ENCODE measurements at regions not wholly inside any gene's neighbourhood (a gene's known extent, or its start where the extent isn't known, plus 50 kb on each side); places are given as distances from the start of the nearest gene placed in this dataset.

DNA sequence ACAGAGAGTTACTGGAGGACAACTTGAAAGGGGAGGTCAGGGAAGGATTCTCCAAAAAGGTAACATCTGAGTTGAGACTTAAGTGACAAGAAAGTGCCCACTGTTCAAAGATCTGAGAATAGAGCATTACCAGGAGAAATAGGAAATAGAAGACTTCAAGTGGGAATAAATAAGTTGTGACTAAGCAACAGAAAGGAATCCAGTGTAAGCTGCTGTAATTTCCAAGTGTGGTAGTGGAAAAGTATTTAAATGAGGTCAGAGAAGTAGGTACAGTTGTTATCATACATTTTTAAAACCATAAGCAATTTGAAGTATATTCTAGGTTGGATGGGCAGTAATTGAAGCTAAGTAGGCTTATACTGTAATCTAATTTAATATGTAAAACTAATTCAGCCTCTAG, 211.9 kb downstream of the FBXO8 start:
- no peaks in the 10 kb centered on the region for H3K79me1 ChIP-seq (replicated peaks; ENCODE audit: low read length, poor library complexity, severe bottlenecking)
- H3K14ac ChIP-seq (ENCODE audit: low read length in 2 of 2): no peak overlapping the region
- H4K8ac ChIP-seq (ENCODE audit: low read length): no peak overlapping the region
- H2AFZ ChIP-seq (ENCODE audit: low read depth, low read length): no peak overlapping the region
- H4K91ac ChIP-seq (ENCODE audit: low read length): no peak overlapping the region
- peak; percentile 71 for DNase-seq
- no peak overlapping the region for H2AK5ac ChIP-seq (ENCODE audit: low read length, severe bottlenecking)
- H3K27ac ChIP-seq (ENCODE audit: low read length, poor library complexity, severe bottlenecking): no peak overlapping the region
- H3K36me3 ChIP-seq (ENCODE audit: control insufficient read depth in 1 of 2, insufficient read depth in 2 of 2, low read depth in 1 of 2, low read length in 2 of 2): no peaks in the 10 kb centered on the region
- H3K4me3 ChIP-seq (ENCODE audit: insufficient read depth in 1 of 2, low read depth in 1 of 2, low read length in 2 of 2): no peak overlapping the region
- H2BK120ac ChIP-seq (ENCODE audit: low read depth, low read length): no peak overlapping the region
- no peaks in the 10 kb centered on the region for H3K27me3 ChIP-seq (ENCODE audit: control insufficient read depth in 1 of 2, insufficient read depth in 1 of 2, low read length in 2 of 2)
- peaks cover 9% of the 10 kb centered on the region for H3K9me3 ChIP-seq (ENCODE audit: control insufficient read depth, low read length)
- no peak overlapping the region for H3K18ac ChIP-seq (ENCODE audit: low read depth in 1 of 2, low read length in 2 of 2)
- peak overlapping the region in 1 of 2 experiments; percentile 49 for H3K4ac ChIP-seq (ENCODE audit: low read depth in 1 of 2, low read length in 2 of 2)
- H2BK15ac ChIP-seq (ENCODE audit: low read depth, poor library complexity, severe bottlenecking): peak overlapping the region; percentile 74
- H3K4me1 ChIP-seq (ENCODE audit: control insufficient read depth, insufficient read depth, low read depth, low read length): no peaks in the 10 kb centered on the region
- no peak overlapping the region for H2BK12ac ChIP-seq (ENCODE audit: low read length in 2 of 2)
- H3K4me2 ChIP-seq (ENCODE audit: low read length, poor library complexity, severe bottlenecking): no peak overlapping the region
- no peak overlapping the region for H2BK5ac ChIP-seq (ENCODE audit: low read depth, low read length, poor library complexity, severe bottlenecking)
- H3K9ac ChIP-seq (ENCODE audit: low read length): no peak overlapping the region
- no peak overlapping the region for H3K23ac ChIP-seq (ENCODE audit: low read length in 2 of 2)

DNA sequence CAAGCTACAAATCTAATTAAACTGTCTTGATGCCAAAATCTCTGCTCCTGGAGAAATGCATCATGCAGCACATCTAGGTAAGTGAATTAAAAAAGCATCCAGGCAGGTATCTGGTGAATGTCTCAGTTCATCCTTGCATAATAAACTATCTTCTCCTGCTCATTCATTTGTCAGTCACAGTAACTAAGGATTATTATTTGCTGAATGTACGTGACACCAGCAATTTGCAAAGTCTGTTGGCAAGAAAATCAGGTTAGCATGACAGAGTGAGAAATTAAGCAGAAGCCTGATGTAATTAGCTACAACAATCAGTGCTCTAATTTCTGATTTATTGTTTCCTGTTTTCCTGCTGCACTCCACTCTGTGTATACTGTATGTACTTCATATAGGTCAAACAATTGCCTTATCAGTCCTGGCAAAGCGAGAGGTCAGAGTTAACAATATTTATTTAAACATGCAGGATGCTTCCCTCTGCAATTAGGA, 213.6 kb downstream of the FBXO8 start:
- no peaks in the 10 kb centered on the region for H3K4me1 ChIP-seq (ENCODE audit: control insufficient read depth, insufficient read depth, low read depth, low read length)
- no peak overlapping the region for H3K4me3 ChIP-seq (ENCODE audit: insufficient read depth in 1 of 2, low read depth in 1 of 2, low read length in 2 of 2)
- H3K23ac ChIP-seq (ENCODE audit: low read length in 2 of 2): no peak overlapping the region
- peaks cover 9% of the 10 kb centered on the region for H3K9me3 ChIP-seq (ENCODE audit: control insufficient read depth, low read length)
- H3K9ac ChIP-seq (ENCODE audit: low read length): no peak overlapping the region
- no peaks in the 10 kb centered on the region for H3K79me1 ChIP-seq (replicated peaks; ENCODE audit: low read length, poor library complexity, severe bottlenecking)
- no peaks in the 10 kb centered on the region for H3K36me3 ChIP-seq (ENCODE audit: control insufficient read depth in 1 of 2, insufficient read depth in 2 of 2, low read depth in 1 of 2, low read length in 2 of 2)
- no peak overlapping the region for H3K14ac ChIP-seq (ENCODE audit: low read length in 2 of 2)
- no peak overlapping the region for H2AFZ ChIP-seq (ENCODE audit: low read depth, low read length)
- no peak overlapping the region for H3K27ac ChIP-seq (ENCODE audit: low read length, poor library complexity, severe bottlenecking)
- no peak overlapping the region for H3K4me2 ChIP-seq (ENCODE audit: low read length, poor library complexity, severe bottlenecking)
- peak; percentile 61 for DNase-seq
- no peak overlapping the region for H2BK5ac ChIP-seq (ENCODE audit: low read depth, low read length, poor library complexity, severe bottlenecking)
- H2BK15ac ChIP-seq (ENCODE audit: low read depth, poor library complexity, severe bottlenecking): no peak overlapping the region
- no peak overlapping the region for H4K91ac ChIP-seq (ENCODE audit: low read length)
- no peak overlapping the region for H2BK120ac ChIP-seq (ENCODE audit: low read depth, low read length)
- no peak overlapping the region for H3K4ac ChIP-seq (ENCODE audit: low read depth in 1 of 2, low read length in 2 of 2)
- H3K27me3 ChIP-seq (ENCODE audit: control insufficient read depth in 1 of 2, insufficient read depth in 1 of 2, low read length in 2 of 2): no peaks in the 10 kb centered on the region
- WGBS: 13% methylated on average over 1 of the region's 2 CpGs
- no peak overlapping the region for H4K8ac ChIP-seq (ENCODE audit: low read length)
- H2BK12ac ChIP-seq (ENCODE audit: low read length in 2 of 2): no peak overlapping the region
- H3K18ac ChIP-seq (ENCODE audit: low read depth in 1 of 2, low read length in 2 of 2): no peak overlapping the region
- H2AK5ac ChIP-seq (ENCODE audit: low read length, severe bottlenecking): no peak overlapping the region

GRCh38 chr4:174066611-174067205, 216.8 kb downstream of the FBXO8 start:
- no peak overlapping the region for H3K14ac ChIP-seq (ENCODE audit: low read length in 2 of 2)
- H2AK5ac ChIP-seq (ENCODE audit: low read length, severe bottlenecking): no peak overlapping the region
- no peaks in the 10 kb centered on the region for H3K36me3 ChIP-seq (ENCODE audit: control insufficient read depth in 1 of 2, insufficient read depth in 2 of 2, low read depth in 1 of 2, low read length in 2 of 2)
- H3K4ac ChIP-seq (ENCODE audit: low read depth in 1 of 2, low read length in 2 of 2): peak overlapping the region in 1 of 2 experiments; percentile 49
- H2BK5ac ChIP-seq (ENCODE audit: low read depth, low read length, poor library complexity, severe bottlenecking): no peak overlapping the region
- no peaks in the 10 kb centered on the region for H3K27me3 ChIP-seq (ENCODE audit: control insufficient read depth in 1 of 2, insufficient read depth in 1 of 2, low read length in 2 of 2)
- peak overlapping the region in 1 of 2 experiments; percentile 74 for H3K18ac ChIP-seq (ENCODE audit: low read depth in 1 of 2, low read length in 2 of 2)
- no peak overlapping the region for H3K4me2 ChIP-seq (ENCODE audit: low read length, poor library complexity, severe bottlenecking)
- no peak overlapping the region for H3K27ac ChIP-seq (ENCODE audit: low read length, poor library complexity, severe bottlenecking)
- no peak overlapping the region for H2BK120ac ChIP-seq (ENCODE audit: low read depth, low read length)
- H3K4me1 ChIP-seq (ENCODE audit: control insufficient read depth, insufficient read depth, low read depth, low read length): no peaks in the 10 kb centered on the region
- peak overlapping the region in 1 of 2 experiments; percentile 9 for H2BK12ac ChIP-seq (ENCODE audit: low read length in 2 of 2)
- H3K9ac ChIP-seq (ENCODE audit: low read length): no peak overlapping the region
- no peaks in the 10 kb centered on the region for H3K9me3 ChIP-seq (ENCODE audit: control insufficient read depth, low read length)
- H4K91ac ChIP-seq (ENCODE audit: low read length): no peak overlapping the region
- no peaks in the 10 kb centered on the region for H3K79me1 ChIP-seq (replicated peaks; ENCODE audit: low read length, poor library complexity, severe bottlenecking)
- 86% methylated on average over 3 of the region's 3 CpGs for WGBS
- no peak overlapping the region for H2AFZ ChIP-seq (ENCODE audit: low read depth, low read length)
- H3K23ac ChIP-seq (ENCODE audit: low read length in 2 of 2): no peak overlapping the region
- no peak overlapping the region for H2BK15ac ChIP-seq (ENCODE audit: low read depth, poor library complexity, severe bottlenecking)
- no peak overlapping the region for H4K8ac ChIP-seq (ENCODE audit: low read length)
- H3K4me3 ChIP-seq (ENCODE audit: insufficient read depth in 1 of 2, low read depth in 1 of 2, low read length in 2 of 2): no peak overlapping the region
- no peak for DNase-seq

DNA sequence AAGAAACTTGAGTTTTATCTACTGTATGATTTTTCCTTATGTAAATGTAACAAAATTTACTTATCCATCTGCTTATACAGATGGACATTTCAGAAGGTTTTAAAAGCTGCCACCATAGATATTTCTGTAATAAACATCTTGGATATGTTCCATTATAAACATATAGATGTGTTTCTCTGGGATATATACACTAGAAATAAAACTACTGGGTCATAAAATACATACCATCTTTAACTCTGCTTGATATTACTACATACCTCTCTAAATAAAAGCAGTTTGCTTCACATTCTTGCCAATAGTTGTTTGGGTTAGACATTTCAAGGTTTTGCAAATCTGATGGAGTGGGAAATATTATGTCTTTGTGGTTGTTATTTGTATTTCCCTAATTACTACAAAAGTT, 220.6 kb downstream of the FBXO8 start:
- Histone ChIP-seq H3K4ac (ENCODE audit: low read depth in 1 of 2, low read length in 2 of 2) (no peak overlapping the region), H3K4me2 (ENCODE audit: low read length, poor library complexity, severe bottlenecking) (no peak overlapping the region), H3K79me1 (replicated peaks; ENCODE audit: low read length, poor library complexity, severe bottlenecking) (no peaks in the 10 kb centered on the region), H3K36me3 (ENCODE audit: control insufficient read depth in 1 of 2, insufficient read depth in 2 of 2, low read depth in 1 of 2, low read length in 2 of 2) (no peaks in the 10 kb centered on the region), H2BK5ac (ENCODE audit: low read depth, low read length, poor library complexity, severe bottlenecking) (no peak overlapping the region), H3K18ac (ENCODE audit: low read depth in 1 of 2, low read length in 2 of 2) (no peak overlapping the region), H3K14ac (ENCODE audit: low read length in 2 of 2) (no peak overlapping the region), H3K27ac (ENCODE audit: low read length, poor library complexity, severe bottlenecking) (no peak overlapping the region), H2BK120ac (ENCODE audit: low read depth, low read length) (no peak overlapping the region), H3K4me3 (ENCODE audit: insufficient read depth in 1 of 2, low read depth in 1 of 2, low read length in 2 of 2) (no peak overlapping the region), H2BK15ac (ENCODE audit: low read depth, poor library complexity, severe bottlenecking) (no peak overlapping the region), H3K4me1 (ENCODE audit: control insufficient read depth, insufficient read depth, low read depth, low read length) (no peaks in the 10 kb centered on the region), H3K9ac (ENCODE audit: low read length) (no peak overlapping the region), H4K8ac (ENCODE audit: low read length) (no peak overlapping the region), H3K27me3 (ENCODE audit: control insufficient read depth in 1 of 2, insufficient read depth in 1 of 2, low read length in 2 of 2) (no peaks in the 10 kb centered on the region), H3K9me3 (ENCODE audit: control insufficient read depth, low read length) (peaks cover 6% of the 10 kb centered on the region), H4K91ac (ENCODE audit: low read length) (no peak overlapping the region), H3K23ac (ENCODE audit: low read length in 2 of 2) (no peak overlapping the region), H2AFZ (ENCODE audit: low read depth, low read length) (no peak overlapping the region), H2AK5ac (ENCODE audit: low read length, severe bottlenecking) (no peak overlapping the region), H2BK12ac (ENCODE audit: low read length in 2 of 2) (no peak overlapping the region)
- DNase-seq: no peak

Data from mesenchymal stem cell (in vitro differentiated cells and primary cell).